Mammary epithelial cell (primary cell): ENCODE measurements at regions not wholly inside any gene's neighbourhood (a gene's known extent, or its start where the extent isn't known, plus 50 kb on each side); places are given as distances from the start of the nearest gene placed in this dataset.

ENCODE experiments used
- CTCF ChIP-seq, 2 donors: IDR thresholded peaks in 1 of 2; conservative IDR thresholded peaks in 1 of 2; 2 replicates each; pipeline ENCODE4 v1.5.1; 2011 to 2012; ENCODE audit warnings: inconsistent platforms in 2 of 2, low read length in 2 of 2, mild to moderate bottlenecking in 2 of 2, control low read depth in 1 of 2, low read depth in 1 of 2; ENCODE audit not compliant: insufficient read depth in 1 of 2; ENCODE audit errors: extremely low read depth in 1 of 2
- EZH2 ChIP-seq: IDR thresholded peaks from 2 replicates; pipeline ENCODE4 v1.6.1; 2012; ENCODE audit warnings: low read length, inconsistent platforms, borderline replicate concordance

- TF ChIP-seq CTCF (conservative IDR thresholded peaks at IDR 0.05 in 1 of 2, IDR thresholded peaks at IDR 0.05 in 1 of 2; ENCODE audit: extremely low read depth in 1 of 2, insufficient read depth in 1 of 2, low read depth in 1 of 2, low read length in 2 of 2) (no peak), EZH2 (no peak)
Observed at GRCh38 chr13:80256352-80256932, 84.5 kb downstream of the SPRY2 start.
